ENCODE measurements at regions not wholly inside any gene's neighbourhood (a gene's known extent, or its start where the extent isn't known, plus 50 kb on each side); places are given as distances from the start of the nearest gene placed in this dataset.

DNA sequence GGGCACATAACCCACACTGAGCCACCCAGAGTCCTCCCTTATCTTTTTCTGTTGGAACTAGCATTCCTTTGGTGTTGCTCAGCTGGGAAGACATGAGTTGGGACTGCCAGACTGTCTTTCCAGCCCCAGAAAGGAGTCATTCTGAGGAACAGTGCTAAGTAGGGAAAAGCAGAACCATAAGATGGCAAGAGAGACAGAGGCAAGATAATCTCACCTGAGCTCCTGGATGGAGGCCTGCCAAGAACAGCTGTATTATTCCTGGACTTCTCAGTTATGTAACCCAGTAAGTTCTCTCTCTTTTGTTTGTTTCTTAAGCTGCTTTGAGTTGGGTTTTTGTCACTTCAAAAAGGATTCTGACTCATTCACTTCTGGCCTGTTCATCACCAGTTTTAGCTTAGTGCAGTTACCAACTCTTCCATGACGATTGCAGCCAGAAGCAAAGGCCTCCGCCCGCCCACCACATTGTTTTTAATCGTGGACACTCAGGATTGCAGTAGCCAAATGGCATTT lies 134.4 kb downstream of the OMA1 start:
- Histone ChIP-seq H3K27me3 (ENCODE audit: control insufficient read depth in 4 of 4, insufficient read depth in 4 of 4, low read length in 3 of 4) (no peaks in the 10 kb centered on the region), H3K27ac (ENCODE audit: low read depth in 1 of 2, low read length in 2 of 2) (no peak overlapping the region), H3K36me3 (ENCODE audit: control insufficient read depth in 4 of 4, insufficient read depth in 3 of 4, low read depth in 1 of 4, low read length in 3 of 4) (no peaks in the 10 kb centered on the region), H3K9ac (ENCODE audit: low read depth in 1 of 2, low read length in 2 of 2) (no peak overlapping the region), H3K9me3 (ENCODE audit: control insufficient read depth in 4 of 4, low read length in 3 of 4) (no peaks in the 10 kb centered on the region), H3K4me1 (ENCODE audit: control insufficient read depth in 4 of 4, insufficient read depth in 4 of 4, low read length in 3 of 4) (no peaks in the 10 kb centered on the region), H3K4me3 (ENCODE audit: low read depth in 1 of 3, low read length in 3 of 3) (no peak overlapping the region)
- TF ChIP-seq HNF4A (conservative IDR thresholded peaks at IDR 0.05) (no peak), FOXA1 (IDR thresholded peaks at IDR 0.05) (no peak)
- WGBS = 92% methylated on average over 4 of the region's 4 CpGs
- DNase-seq (ENCODE audit: low spot score) = no peak

DNA sequence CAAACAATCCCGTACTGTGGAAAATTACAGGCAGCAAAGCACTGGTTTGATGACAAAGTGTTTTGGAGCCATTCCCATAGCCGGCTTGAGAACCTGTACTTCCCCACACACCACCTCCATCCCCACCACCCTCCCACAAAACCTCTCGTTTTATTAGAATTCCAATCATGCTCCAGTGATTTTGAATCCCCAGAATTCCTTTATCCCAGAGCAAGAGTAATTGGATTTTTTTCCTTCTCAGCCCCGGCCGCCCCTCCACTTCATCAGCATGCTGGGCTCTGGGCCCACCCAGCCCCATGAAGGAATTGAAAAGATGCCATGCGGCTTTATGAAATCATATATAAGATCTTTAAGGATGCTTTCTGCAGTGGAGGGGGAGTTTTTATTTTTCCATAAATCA lies 136.6 kb downstream of the OMA1 start:
- no peaks in the 10 kb centered on the region for H3K4me1 ChIP-seq (ENCODE audit: control insufficient read depth in 4 of 4, insufficient read depth in 4 of 4, low read length in 3 of 4)
- H3K27me3 ChIP-seq (ENCODE audit: control insufficient read depth in 4 of 4, insufficient read depth in 4 of 4, low read length in 3 of 4) = no peaks in the 10 kb centered on the region
- H3K9ac ChIP-seq (ENCODE audit: low read depth in 1 of 2, low read length in 2 of 2) = no peak overlapping the region
- TF ChIP-seq GABPA (IDR thresholded peaks at IDR 0.05 in 1 of 2, conservative IDR thresholded peaks at IDR 0.05 in 1 of 2) = no peak
- H3K27ac ChIP-seq (ENCODE audit: low read depth in 1 of 2, low read length in 2 of 2) = no peak overlapping the region
- WGBS = 93% methylated on average over 6 of the region's 6 CpGs
- no peaks in the 10 kb centered on the region for H3K9me3 ChIP-seq (ENCODE audit: control insufficient read depth in 4 of 4, low read length in 3 of 4)
- no peaks in the 10 kb centered on the region for H3K36me3 ChIP-seq (ENCODE audit: control insufficient read depth in 4 of 4, insufficient read depth in 3 of 4, low read depth in 1 of 4, low read length in 3 of 4)
- no peak for DNase-seq (ENCODE audit: low spot score)
- no peak overlapping the region for H3K4me3 ChIP-seq (ENCODE audit: low read depth in 1 of 3, low read length in 3 of 3)

DNA sequence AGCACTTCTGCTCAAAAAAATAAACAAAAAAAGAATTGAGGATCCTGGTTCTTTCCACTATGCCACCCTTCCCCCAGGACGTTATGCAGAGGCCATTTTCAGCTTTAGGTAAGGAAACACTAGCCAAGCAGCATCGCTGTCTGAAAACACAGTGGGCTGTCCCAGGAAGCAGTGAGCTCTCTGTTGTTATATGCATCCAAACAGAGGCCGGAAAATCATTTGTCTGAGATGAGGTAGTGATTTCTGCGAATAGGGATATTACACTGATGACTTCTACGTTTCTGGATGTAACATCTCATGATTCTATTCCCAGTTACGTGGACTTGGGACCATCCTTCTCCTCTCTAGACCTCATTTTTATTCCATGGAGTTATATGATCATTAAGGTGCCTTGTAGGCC lies 137.2 kb downstream of the OMA1 start:
- H3K36me3 ChIP-seq (ENCODE audit: control insufficient read depth in 4 of 4, insufficient read depth in 3 of 4, low read depth in 1 of 4, low read length in 3 of 4) = no peaks in the 10 kb centered on the region
- H3K27ac ChIP-seq (ENCODE audit: low read depth in 1 of 2, low read length in 2 of 2) = no peak overlapping the region
- no peaks in the 10 kb centered on the region for H3K27me3 ChIP-seq (ENCODE audit: control insufficient read depth in 4 of 4, insufficient read depth in 4 of 4, low read length in 3 of 4)
- 91% methylated on average over 6 of the region's 6 CpGs for WGBS
- H3K4me3 ChIP-seq (ENCODE audit: low read depth in 1 of 3, low read length in 3 of 3) = no peak overlapping the region
- no peak for DNase-seq (ENCODE audit: low spot score)
- H3K9me3 ChIP-seq (ENCODE audit: control insufficient read depth in 4 of 4, low read length in 3 of 4) = no peaks in the 10 kb centered on the region
- no peak overlapping the region for H3K9ac ChIP-seq (ENCODE audit: low read depth in 1 of 2, low read length in 2 of 2)
- no peaks in the 10 kb centered on the region for H3K4me1 ChIP-seq (ENCODE audit: control insufficient read depth in 4 of 4, insufficient read depth in 4 of 4, low read length in 3 of 4)
- TF ChIP-seq GABPA (IDR thresholded peaks at IDR 0.05 in 1 of 2, conservative IDR thresholded peaks at IDR 0.05 in 1 of 2) (no peak), NR2F2 (IDR thresholded peaks at IDR 0.05) (no peak), YY1 (IDR thresholded peaks at IDR 0.05) (no peak), SP1 (IDR thresholded peaks at IDR 0.05) (no peak), JUND (IDR thresholded peaks at IDR 0.05) (no peak), EGR1 (IDR thresholded peaks at IDR 0.05; ENCODE audit: low read depth in 2 of 2) (no peak), HNF4A (conservative IDR thresholded peaks at IDR 0.05) (no peak), FOXA2 (IDR thresholded peaks at IDR 0.05) (no peak), FOXA1 (IDR thresholded peaks at IDR 0.05) (no peak)
- TF ChIP-seq, protein P1, sequence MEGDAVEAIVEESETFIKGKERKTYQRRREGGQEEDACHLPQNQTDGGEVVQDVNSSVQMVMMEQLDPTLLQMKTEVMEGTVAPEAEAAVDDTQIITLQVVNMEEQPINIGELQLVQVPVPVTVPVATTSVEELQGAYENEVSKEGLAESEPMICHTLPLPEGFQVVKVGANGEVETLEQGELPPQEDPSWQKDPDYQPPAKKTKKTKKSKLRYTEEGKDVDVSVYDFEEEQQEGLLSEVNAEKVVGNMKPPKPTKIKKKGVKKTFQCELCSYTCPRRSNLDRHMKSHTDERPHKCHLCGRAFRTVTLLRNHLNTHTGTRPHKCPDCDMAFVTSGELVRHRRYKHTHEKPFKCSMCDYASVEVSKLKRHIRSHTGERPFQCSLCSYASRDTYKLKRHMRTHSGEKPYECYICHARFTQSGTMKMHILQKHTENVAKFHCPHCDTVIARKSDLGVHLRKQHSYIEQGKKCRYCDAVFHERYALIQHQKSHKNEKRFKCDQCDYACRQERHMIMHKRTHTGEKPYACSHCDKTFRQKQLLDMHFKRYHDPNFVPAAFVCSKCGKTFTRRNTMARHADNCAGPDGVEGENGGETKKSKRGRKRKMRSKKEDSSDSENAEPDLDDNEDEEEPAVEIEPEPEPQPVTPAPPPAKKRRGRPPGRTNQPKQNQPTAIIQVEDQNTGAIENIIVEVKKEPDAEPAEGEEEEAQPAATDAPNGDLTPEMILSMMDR (IDR thresholded peaks at IDR 0.05; ENCODE audit: low read depth, low read length, missing input control) = no peak
- TF ChIP-seq, protein P2, sequence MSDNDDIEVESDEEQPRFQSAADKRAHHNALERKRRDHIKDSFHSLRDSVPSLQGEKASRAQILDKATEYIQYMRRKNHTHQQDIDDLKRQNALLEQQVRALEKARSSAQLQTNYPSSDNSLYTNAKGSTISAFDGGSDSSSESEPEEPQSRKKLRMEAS (IDR thresholded peaks at IDR 0.05) = no peak

DNA sequence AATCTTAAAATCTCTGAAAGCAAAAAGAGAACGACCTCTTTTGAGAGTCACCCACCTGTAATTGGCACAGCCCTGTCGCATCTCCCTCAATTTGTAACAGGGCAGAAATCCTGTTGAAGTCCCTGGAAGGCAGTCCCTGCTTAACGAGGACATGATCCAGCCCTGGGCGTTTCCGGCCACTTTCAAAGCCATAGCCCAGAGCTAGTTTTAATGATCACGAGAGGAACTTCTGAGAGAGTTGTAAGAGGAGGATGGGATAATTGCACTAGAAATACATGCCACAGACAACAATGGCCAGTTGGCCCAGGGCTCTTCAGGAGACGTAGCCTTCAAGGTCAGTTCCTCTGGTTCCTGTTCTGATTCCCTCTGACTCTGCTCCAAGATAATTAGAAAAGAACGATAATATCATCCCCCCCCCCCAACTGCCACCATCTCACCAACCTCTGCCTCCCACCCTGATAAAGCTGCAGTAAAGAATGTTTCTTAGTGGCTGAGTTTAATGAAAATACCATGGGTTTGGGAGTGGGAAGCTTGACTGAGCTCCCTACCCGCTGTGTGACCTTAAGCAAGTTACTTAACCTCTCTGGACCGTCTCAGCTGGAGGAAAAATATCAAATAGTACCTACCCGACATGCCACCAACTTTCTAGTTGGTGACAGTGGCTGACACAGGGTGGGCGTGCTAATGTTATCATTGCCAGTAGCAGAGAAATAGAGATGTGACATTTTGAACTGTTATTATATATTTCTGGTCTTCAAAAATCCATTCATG lies 140.0 kb downstream of the OMA1 start:
- 82% methylated on average over 12 of the region's 12 CpGs for WGBS
- Histone ChIP-seq H3K4me3 (ENCODE audit: low read depth in 1 of 3, low read length in 3 of 3) (no peak overlapping the region), H3K27ac (ENCODE audit: low read depth in 1 of 2, low read length in 2 of 2) (no peak overlapping the region), H3K9ac (ENCODE audit: low read depth in 1 of 2, low read length in 2 of 2) (no peak overlapping the region), H3K27me3 (ENCODE audit: control insufficient read depth in 4 of 4, insufficient read depth in 4 of 4, low read length in 3 of 4) (no peaks in the 10 kb centered on the region), H3K36me3 (ENCODE audit: control insufficient read depth in 4 of 4, insufficient read depth in 3 of 4, low read depth in 1 of 4, low read length in 3 of 4) (no peaks in the 10 kb centered on the region), H3K4me1 (ENCODE audit: control insufficient read depth in 4 of 4, insufficient read depth in 4 of 4, low read length in 3 of 4) (no peaks in the 10 kb centered on the region), H3K9me3 (ENCODE audit: control insufficient read depth in 4 of 4, low read length in 3 of 4) (no peaks in the 10 kb centered on the region)
- DNase-seq (ENCODE audit: low spot score) = no peak
- TF ChIP-seq EGR1 (IDR thresholded peaks at IDR 0.05; ENCODE audit: low read depth in 2 of 2) (no peak), YY1 (IDR thresholded peaks at IDR 0.05) (no peak), NR2F2 (IDR thresholded peaks at IDR 0.05) (no peak), GABPA (IDR thresholded peaks at IDR 0.05 in 1 of 2, conservative IDR thresholded peaks at IDR 0.05 in 1 of 2) (no peak), TAF1 (conservative IDR thresholded peaks at IDR 0.05) (no peak), RAD21 (IDR thresholded peaks at IDR 0.05) (no peak), SP1 (IDR thresholded peaks at IDR 0.05) (no peak), JUND (IDR thresholded peaks at IDR 0.05) (no peak)
- TF ChIP-seq, protein P3, sequence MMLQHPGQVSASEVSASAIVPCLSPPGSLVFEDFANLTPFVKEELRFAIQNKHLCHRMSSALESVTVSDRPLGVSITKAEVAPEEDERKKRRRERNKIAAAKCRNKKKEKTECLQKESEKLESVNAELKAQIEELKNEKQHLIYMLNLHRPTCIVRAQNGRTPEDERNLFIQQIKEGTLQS (IDR thresholded peaks at IDR 0.05) = no peak
- TF ChIP-seq, protein P2 (IDR thresholded peaks at IDR 0.05) = no peak
- TF ChIP-seq, protein P4, sequence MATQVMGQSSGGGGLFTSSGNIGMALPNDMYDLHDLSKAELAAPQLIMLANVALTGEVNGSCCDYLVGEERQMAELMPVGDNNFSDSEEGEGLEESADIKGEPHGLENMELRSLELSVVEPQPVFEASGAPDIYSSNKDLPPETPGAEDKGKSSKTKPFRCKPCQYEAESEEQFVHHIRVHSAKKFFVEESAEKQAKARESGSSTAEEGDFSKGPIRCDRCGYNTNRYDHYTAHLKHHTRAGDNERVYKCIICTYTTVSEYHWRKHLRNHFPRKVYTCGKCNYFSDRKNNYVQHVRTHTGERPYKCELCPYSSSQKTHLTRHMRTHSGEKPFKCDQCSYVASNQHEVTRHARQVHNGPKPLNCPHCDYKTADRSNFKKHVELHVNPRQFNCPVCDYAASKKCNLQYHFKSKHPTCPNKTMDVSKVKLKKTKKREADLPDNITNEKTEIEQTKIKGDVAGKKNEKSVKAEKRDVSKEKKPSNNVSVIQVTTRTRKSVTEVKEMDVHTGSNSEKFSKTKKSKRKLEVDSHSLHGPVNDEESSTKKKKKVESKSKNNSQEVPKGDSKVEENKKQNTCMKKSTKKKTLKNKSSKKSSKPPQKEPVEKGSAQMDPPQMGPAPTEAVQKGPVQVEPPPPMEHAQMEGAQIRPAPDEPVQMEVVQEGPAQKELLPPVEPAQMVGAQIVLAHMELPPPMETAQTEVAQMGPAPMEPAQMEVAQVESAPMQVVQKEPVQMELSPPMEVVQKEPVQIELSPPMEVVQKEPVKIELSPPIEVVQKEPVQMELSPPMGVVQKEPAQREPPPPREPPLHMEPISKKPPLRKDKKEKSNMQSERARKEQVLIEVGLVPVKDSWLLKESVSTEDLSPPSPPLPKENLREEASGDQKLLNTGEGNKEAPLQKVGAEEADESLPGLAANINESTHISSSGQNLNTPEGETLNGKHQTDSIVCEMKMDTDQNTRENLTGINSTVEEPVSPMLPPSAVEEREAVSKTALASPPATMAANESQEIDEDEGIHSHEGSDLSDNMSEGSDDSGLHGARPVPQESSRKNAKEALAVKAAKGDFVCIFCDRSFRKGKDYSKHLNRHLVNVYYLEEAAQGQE (IDR thresholded peaks at IDR 0.05) = no peak

Data from liver (tissue), 8 donors.